ENCODE measurements at regions not wholly inside any gene's neighbourhood (a gene's known extent, or its start where the extent isn't known, plus 50 kb on each side); places are given as distances from the start of the nearest gene placed in this dataset.

DNA sequence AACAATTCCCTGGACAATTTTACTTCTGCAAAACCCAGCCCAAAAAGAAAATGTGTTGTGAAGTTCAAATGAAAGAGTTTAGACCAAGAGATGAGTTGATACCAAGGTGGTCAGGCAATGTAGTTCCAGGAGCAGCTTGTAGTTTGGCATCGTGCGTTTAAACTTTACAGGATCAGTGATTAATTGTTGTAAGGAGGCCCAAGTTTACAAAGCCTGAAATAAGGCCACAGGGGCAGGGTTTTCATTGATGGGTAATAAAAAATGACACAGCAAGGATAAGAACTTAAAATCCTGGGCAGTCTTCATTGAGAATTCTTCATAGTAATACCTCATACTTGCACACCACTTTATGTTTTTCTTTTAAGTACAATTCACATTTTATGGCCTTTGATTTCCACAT, 463.9 kb upstream of the HNRNPA3 start:
- TF ChIP-seq, protein P1, sequence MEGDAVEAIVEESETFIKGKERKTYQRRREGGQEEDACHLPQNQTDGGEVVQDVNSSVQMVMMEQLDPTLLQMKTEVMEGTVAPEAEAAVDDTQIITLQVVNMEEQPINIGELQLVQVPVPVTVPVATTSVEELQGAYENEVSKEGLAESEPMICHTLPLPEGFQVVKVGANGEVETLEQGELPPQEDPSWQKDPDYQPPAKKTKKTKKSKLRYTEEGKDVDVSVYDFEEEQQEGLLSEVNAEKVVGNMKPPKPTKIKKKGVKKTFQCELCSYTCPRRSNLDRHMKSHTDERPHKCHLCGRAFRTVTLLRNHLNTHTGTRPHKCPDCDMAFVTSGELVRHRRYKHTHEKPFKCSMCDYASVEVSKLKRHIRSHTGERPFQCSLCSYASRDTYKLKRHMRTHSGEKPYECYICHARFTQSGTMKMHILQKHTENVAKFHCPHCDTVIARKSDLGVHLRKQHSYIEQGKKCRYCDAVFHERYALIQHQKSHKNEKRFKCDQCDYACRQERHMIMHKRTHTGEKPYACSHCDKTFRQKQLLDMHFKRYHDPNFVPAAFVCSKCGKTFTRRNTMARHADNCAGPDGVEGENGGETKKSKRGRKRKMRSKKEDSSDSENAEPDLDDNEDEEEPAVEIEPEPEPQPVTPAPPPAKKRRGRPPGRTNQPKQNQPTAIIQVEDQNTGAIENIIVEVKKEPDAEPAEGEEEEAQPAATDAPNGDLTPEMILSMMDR (conservative IDR thresholded peaks at IDR 0.05; ENCODE audit: low read length) = no peak
- TF ChIP-seq EZH2phosphoT487 (IDR thresholded peaks at IDR 0.05; ENCODE audit: borderline replicate concordance, low read depth, low read length) = no peak
